Femur (tissue), 1 donor: ENCODE measurements at regions not wholly inside any gene's neighbourhood (a gene's known extent, or its start where the extent isn't known, plus 50 kb on each side); places are given as distances from the start of the nearest gene placed in this dataset.

Experiments used
- DNase-seq: peaks from one replicate; pipeline ENCODE4 v3.0.0-alpha.2; 2017

GRCh38 chr2:10202131-10202665, 79.7 kb downstream of the RRM2 start:
- DNase-seq = no peak

- no peak for DNase-seq
Measured at GRCh38 chr2:10204326-10205161, 82.0 kb downstream of the RRM2 start.

GRCh38 chr2:10205162-10205475, 82.6 kb downstream of the RRM2 start:
- DNase-seq = no peak

GRCh38 chr2:10208736-10209135, 86.2 kb downstream of the RRM2 start:
- no peak for DNase-seq

- DNase-seq = no peak
Measured at GRCh38 chr2:10209406-10209935, 86.9 kb downstream of the RRM2 start.

- no peak for DNase-seq
Measured at GRCh38 chr2:10210336-10210735, 87.8 kb downstream of the RRM2 start.

GRCh38 chr2:10211844-10212422, 89.4 kb downstream of the RRM2 start:
- DNase-seq = no peak

GRCh38 chr2:10212827-10213226, 89.9 kb upstream of the HPCAL1 start:
- no peak for DNase-seq

GRCh38 chr2:10214179-10214578, 88.5 kb upstream of the HPCAL1 start:
- DNase-seq = no peak

- DNase-seq = no peak
Measured at GRCh38 chr2:10215393-10215935, 87.2 kb upstream of the HPCAL1 start.

- DNase-seq = no peak
Measured at GRCh38 chr2:10216677-10217488, 85.8 kb upstream of the HPCAL1 start.

- no peak for DNase-seq
Measured at GRCh38 chr2:10217489-10218435, 84.9 kb upstream of the HPCAL1 start.

- DNase-seq = no peak
Measured at GRCh38 chr2:10220045-10220901, 82.4 kb upstream of the HPCAL1 start.

GRCh38 chr2:10220902-10221391, 81.8 kb upstream of the HPCAL1 start:
- no peak for DNase-seq

GRCh38 chr2:10221443-10221842, 81.3 kb upstream of the HPCAL1 start:
- DNase-seq = no peak

GRCh38 chr2:10221976-10222870, 80.5 kb upstream of the HPCAL1 start:
- DNase-seq = no peak

GRCh38 chr2:10223471-10223870, 79.2 kb upstream of the HPCAL1 start:
- no peak for DNase-seq

- DNase-seq = no peak
Measured at GRCh38 chr2:10223932-10224720, 78.6 kb upstream of the HPCAL1 start.

GRCh38 chr2:10224734-10225133, 78.0 kb upstream of the HPCAL1 start:
- DNase-seq = no peak
